A172 (cell line): ENCODE measurements at regions not wholly inside any gene's neighbourhood (a gene's known extent, or its start where the extent isn't known, plus 50 kb on each side); places are given as distances from the start of the nearest gene placed in this dataset.
A peak's percentile ranks its signal among the peaks of the same experiment; 100 is the strongest.

Source experiments
- DNase-seq: peaks from one replicate; pipeline ENCODE4 v3.0.0-alpha.2; 2015; ENCODE audit warnings: low spot score

DNA sequence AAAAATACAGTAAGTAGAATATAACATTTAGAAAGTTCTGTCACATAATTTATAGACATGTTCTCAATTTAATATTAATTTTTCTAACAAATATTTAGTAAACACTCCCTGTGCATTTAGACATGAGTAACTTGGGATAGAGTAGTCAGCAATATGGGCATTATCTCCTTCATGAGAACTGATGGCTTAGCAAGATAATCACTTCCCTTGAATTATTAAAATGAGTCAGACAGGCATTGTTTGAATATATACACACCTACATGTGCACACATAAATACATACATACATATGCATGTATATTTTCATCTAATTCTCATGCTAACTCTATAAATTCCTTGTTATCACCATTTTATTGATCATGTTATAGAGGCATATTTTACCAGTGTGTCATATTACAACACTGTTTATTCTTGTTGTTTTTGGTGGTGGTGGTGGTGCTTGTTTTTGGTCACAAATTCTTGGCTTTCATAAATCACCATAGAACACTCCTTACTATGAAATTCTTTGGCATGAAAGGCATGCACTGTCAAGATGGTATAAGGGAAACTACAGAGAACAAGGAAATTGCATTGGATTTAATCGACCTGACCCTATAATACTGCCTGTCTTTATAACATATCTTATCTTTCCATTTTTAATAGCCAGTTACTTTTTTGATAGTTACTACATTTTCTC, 434.5 kb upstream of the MANEA start:
- DNase-seq = no peak

DNA sequence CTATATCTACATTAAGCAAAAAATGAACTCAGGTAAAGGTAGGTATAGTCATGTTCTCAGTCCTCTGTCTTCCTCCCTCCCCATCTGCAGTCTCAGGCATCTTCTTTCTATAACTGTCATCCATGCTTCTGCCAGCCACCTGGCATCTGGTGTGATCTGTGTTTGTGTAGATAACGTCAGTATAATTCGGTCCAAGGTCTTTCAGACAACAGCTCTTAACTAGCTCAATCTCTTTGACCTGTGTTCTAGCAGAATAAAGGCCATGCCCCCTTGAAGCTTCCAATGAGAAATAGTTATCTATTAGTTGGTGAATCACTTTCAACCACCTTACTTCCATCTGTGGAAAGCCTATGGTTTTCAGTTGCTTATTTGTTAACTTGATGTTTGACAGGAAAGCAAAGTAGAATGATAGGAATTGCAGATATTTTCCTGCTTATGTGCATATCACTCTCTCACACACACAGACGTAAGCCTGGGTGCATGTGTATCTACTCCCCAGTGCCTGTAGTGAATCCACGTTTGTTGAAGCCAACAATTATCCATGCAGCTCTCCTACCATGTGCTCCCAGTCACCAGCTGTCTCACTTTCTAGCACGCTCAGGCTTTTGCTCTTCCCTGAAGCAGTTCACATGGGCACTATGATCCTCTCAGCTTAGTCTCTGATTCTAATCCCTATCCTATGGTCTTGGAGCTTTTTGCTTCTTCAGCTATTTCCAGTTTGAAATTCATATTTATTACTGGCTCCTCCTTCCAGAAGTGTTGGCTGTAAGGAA, 433.7 kb upstream of the MANEA start:
- DNase-seq = no peak

- DNase-seq = no peak
Measured at GRCh38 chr6:95145457-95145856, 431.9 kb upstream of the MANEA start.

GRCh38 chr6:95159557-95159956, 417.8 kb upstream of the MANEA start:
- DNase-seq = no peak

GRCh38 chr6:95169775-95170174, 407.6 kb upstream of the MANEA start:
- DNase-seq = no peak

DNA sequence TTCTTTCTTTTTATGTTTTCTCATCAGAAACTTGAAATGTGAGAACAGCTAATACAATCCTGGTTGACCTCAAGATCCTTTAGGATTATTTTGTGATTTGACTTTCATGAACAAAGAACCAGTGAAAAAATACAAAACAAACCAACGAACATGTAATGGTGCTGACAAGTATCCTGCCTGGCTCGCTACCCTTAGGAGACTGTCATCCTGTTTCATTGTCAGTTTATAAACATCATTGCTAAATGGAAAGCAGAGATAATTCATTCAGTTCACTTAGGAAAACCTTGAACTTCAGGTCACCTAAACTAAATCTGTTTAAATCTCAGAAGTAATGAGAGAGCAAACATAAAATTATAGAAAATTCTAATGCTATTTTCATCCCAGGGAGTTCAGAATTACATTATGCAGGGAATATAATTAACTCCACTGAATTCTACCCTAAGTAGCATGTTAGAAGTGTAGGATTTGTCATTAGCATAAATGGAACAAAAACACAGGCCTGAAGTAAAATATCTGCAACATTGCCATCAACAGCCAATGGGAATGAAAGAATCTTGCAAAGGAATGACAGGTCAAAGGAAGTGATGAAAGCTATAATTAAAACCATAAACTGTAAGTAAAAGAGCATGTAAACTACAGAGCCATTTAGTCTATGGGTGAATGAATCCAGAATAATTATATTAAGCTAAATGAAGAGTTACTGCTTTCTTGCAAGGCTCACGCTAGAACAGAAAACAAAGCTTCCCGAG, 401.2 kb upstream of the MANEA start:
- DNase-seq = no peak

DNA sequence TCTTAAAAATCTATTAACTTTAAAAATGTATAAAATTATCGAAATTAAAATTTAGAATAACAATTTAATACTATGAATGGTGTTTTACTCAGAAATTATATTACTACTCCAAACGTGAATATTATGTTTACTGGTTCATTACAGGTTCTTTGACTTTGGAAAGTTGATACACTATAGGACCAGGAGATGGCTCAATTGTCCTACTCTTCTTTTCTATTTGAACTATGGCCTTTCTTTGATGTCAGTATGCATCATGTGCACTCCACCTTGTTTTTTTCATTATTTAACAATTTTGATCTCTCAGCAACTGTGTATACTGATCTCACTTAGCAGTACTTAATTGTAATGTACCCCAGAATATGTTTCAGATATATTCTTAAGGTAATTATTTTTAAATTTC, 391.5 kb upstream of the MANEA start:
- no peak for DNase-seq

DNA sequence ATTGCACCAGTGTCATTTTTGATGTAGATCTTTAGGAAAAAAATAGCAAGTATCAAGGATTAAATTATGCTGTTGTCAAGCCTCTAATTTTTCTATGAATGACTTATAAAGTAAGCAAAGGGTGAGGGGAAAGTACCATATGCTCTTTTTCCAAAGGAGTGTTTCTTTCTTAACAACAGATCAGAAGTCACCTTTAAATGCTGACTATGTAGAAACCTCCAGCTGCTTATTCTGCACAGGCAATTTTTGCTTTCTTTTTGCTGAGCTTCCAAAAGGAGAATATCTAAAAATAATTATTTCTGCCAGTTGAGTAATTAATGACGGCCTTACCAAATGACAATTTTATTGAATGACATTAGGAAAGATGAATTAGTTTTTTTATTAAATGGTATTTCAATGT, 390.6 kb upstream of the MANEA start:
- no peak for DNase-seq

- no peak for DNase-seq
Measured at GRCh38 chr6:95197590-95197989, 379.7 kb upstream of the MANEA start.

- peak; percentile 47 for DNase-seq
Measured at GRCh38 chr6:95203153-95203754, 374.1 kb upstream of the MANEA start.

GRCh38 chr6:95204178-95204577, 373.2 kb upstream of the MANEA start:
- DNase-seq = no peak

DNA sequence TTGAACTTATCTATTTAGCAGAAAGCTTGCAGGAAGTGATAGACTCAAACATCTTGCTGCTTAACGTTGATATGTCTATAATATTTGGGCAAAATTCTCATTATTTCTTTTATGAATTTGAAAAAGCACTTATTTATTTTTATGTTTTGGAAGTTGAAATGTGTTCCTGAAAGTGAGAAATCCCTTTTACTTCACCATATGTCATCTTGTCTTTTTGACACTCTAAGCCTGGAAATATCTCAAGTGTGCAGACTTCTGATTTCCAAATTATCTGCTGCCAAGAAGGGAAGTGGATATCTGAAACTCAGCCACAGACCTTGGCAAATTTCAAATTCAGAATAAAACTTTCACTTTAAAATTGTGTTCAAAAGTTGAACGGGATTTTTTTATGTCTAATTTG, 368.7 kb upstream of the MANEA start:
- no peak for DNase-seq

GRCh38 chr6:95209074-95209473, 368.3 kb upstream of the MANEA start:
- no peak for DNase-seq

GRCh38 chr6:95216555-95216954, 360.8 kb upstream of the MANEA start:
- no peak for DNase-seq

GRCh38 chr6:95227351-95227750, 350.0 kb upstream of the MANEA start:
- DNase-seq = no peak

DNA sequence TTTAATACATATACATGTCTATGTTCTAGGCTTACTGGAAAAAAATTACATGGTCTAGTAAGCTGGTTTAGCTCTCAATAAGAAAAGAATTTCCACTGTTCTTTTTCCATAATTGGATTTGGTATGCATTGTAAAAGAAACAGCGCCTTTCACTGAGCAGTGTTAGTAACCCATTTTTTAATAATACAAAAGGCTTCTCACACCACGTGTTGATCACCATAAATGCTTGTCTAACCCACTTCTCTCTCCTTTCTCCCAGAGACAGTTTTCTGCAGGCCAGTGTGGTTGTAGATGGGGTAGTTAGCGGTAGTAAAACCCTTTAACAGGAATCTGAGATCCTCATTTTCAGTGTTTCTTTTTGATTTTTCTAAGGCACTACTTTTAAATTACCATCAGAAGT, 348.7 kb upstream of the MANEA start:
- DNase-seq = no peak

- no peak for DNase-seq
Measured at GRCh38 chr6:95230071-95230740, 347.1 kb upstream of the MANEA start.

DNA sequence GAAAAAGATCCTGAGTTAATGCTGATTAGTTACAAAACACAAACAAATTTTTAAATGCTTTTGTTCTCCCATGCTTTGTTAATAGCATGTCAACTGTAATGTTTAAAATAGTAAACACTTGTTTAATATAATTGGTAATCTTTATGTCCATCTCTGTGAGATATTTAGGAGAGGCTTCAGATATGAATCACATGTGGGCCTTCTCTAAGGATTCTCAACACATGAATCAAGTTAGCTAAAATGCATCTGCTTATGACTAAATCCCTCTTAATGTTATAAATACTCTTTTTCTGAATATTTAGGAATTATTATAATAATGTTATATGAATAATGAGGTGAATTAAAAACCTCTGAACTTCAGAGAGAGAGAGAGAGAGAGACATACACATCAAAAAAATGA, 345.9 kb upstream of the MANEA start:
- DNase-seq = no peak

DNA sequence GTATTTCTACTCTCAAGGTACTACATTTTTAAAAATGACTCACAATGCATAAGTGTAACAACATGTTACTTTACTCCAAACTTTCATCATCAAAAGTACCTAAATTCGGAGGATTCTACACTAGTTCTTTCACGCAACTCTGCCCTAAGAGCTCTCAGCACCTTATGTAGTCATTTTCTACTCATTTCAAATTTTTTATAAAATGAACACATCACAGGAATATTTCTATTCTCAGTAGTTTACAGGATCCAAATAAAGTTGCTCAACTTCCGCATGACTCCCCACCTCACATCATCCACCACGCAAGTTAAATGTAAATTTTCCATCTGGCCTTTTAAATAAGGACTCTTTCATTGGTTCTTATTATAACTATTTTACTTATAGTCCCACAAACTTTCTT, 344.9 kb upstream of the MANEA start:
- DNase-seq = no peak

DNA sequence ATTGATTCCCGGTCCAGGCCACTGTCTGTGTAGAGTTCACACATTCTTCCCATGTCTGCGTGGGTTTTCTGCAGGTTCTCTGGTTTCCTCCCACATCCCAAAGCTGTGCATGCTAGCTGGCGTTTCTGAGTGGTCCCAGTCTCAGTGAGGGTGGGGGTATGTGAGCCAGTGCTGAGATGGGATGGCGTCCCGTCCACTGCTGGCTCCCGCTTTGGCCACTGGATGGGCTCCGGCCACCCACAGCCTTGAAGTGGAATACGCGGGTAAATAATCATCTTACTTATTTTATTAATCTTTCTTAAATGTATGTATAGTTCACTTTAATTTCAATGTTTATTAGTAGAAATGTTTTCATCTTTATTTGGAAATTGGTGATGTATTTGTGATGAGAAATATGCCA, 343.5 kb upstream of the MANEA start:
- DNase-seq = no peak

- no peak for DNase-seq
Measured at GRCh38 chr6:95240514-95240913, 336.8 kb upstream of the MANEA start.

- no peak for DNase-seq
Measured at GRCh38 chr6:95242560-95242959, 334.8 kb upstream of the MANEA start.
